Testis (tissue), 2 donors: ENCODE measurements at regions not wholly inside any gene's neighbourhood (a gene's known extent, or its start where the extent isn't known, plus 50 kb on each side); places are given as distances from the start of the nearest gene placed in this dataset.

Experiments used
- POLR2A ChIP-seq: fragments of 450-650 bp; IDR thresholded peaks from one replicate; pipeline ENCODE4 v1.6.1; 2017; ENCODE audit warnings: antibody characterized with exemption, mild to moderate bottlenecking, moderate library complexity
- TF ChIP-seq, protein P1 (sequence below), 3 experiments: fragments of 450-650 bp in 2 of 3; fragments of 200-600 bp in 1 of 3; sonication (generic) in 1 of 3; IDR thresholded peaks; one replicate each; pipeline ENCODE4 v1.5.1; 2016 to 2019; ENCODE audit warnings: antibody characterized with exemption in 3 of 3, mild to moderate bottlenecking in 2 of 3, moderate library complexity in 1 of 3

DNA sequence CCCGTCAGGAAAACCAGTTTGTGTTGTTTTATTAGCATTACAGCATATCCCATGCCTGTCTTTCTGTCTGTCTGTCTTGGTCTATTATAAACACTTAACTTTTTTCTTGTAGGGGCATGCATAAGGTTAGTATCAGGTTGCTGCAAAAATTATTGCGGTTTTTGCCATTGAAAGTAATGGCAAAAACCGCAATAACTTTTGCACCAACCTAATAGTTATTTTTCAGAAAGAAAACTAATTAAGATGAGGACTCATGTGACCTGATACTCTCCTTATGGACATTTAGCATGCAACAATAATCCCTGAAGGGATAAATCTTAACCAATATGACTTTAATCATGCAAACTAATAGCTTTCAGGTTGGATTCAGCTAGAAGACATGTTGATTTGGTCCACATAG lies 326.7 kb upstream of the SUCLG2 start:
- TF ChIP-seq, protein P1, sequence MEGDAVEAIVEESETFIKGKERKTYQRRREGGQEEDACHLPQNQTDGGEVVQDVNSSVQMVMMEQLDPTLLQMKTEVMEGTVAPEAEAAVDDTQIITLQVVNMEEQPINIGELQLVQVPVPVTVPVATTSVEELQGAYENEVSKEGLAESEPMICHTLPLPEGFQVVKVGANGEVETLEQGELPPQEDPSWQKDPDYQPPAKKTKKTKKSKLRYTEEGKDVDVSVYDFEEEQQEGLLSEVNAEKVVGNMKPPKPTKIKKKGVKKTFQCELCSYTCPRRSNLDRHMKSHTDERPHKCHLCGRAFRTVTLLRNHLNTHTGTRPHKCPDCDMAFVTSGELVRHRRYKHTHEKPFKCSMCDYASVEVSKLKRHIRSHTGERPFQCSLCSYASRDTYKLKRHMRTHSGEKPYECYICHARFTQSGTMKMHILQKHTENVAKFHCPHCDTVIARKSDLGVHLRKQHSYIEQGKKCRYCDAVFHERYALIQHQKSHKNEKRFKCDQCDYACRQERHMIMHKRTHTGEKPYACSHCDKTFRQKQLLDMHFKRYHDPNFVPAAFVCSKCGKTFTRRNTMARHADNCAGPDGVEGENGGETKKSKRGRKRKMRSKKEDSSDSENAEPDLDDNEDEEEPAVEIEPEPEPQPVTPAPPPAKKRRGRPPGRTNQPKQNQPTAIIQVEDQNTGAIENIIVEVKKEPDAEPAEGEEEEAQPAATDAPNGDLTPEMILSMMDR (IDR thresholded peaks at IDR 0.05) = no peak
- TF ChIP-seq POLR2A = no peak
